Peyer's patch (tissue), 4 donors: ENCODE measurements at regions not wholly inside any gene's neighbourhood (a gene's known extent, or its start where the extent isn't known, plus 50 kb on each side); places are given as distances from the start of the nearest gene placed in this dataset.
"Not testable (repeated sequence)": the region's sequence is repeated elsewhere in the genome, so short reads cannot be mapped to it uniquely, and the experiment has no call there.

Source experiments
- DNase-seq, 3 donors: peaks; one replicate each; pipeline ENCODE4 v3.0.0-alpha.2; 2017 to 2019
- H3K27ac ChIP-seq, 4 donors: fragments of 200-600 bp; sonication (generic); one replicate each; pipeline ENCODE4 v1.5.1; 2016 to 2019
- H3K27me3 ChIP-seq, 2 donors: fragments of 200-600 bp; sonication (generic); one replicate each; pipeline ENCODE4 v1.5.1; 2019
- H3K36me3 ChIP-seq, 3 donors: fragments of 200-600 bp; sonication (generic); one replicate each; pipeline ENCODE4 v1.5.1; 2016 to 2019
- H3K4me1 ChIP-seq, 4 donors: fragments of 200-600 bp; sonication (generic); one replicate each; pipeline ENCODE4 v1.5.1; 2016 to 2019
- H3K4me3 ChIP-seq, 4 donors: fragments of 200-600 bp; sonication (generic); 1 replicate in 3 of 4; 2 replicates in 1 of 4; pipeline ENCODE4 v1.5.1; 2016 to 2019; ENCODE audit warnings: mild to moderate bottlenecking in 1 of 4
- H3K9me3 ChIP-seq, 4 donors: fragments of 200-600 bp; sonication (generic); one replicate each; pipeline ENCODE4 v1.5.1; 2016 to 2019; ENCODE audit warnings: mild to moderate bottlenecking in 1 of 4
- CTCF ChIP-seq, 6 experiments: fragments of 450-650 bp in 4 of 6; fragments of 200-600 bp in 2 of 6; sonication (generic) in 1 of 6; IDR thresholded peaks; one replicate each; pipeline ENCODE4 v1.5.1; 2017 to 2019; ENCODE audit warnings: antibody characterized with exemption in 6 of 6, mild to moderate bottlenecking in 3 of 6, moderate library complexity in 1 of 6
- POLR2A ChIP-seq, 2 donors: fragments of 450-650 bp; IDR thresholded peaks; one replicate each; pipeline ENCODE4 v1.5.1; 2017; ENCODE audit warnings: antibody characterized with exemption in 2 of 2, mild to moderate bottlenecking in 2 of 2, moderate library complexity in 2 of 2

- no peaks in the 10 kb centered on the region for H3K4me1 ChIP-seq
- H3K27ac ChIP-seq = no peak overlapping the region
- no peaks in the 10 kb centered on the region for H3K36me3 ChIP-seq
- no peak overlapping the region for H3K4me3 ChIP-seq
- H3K27me3 ChIP-seq = no peaks in the 10 kb centered on the region
- H3K9me3 ChIP-seq = no peaks in the 10 kb centered on the region
- no peak for DNase-seq
- TF ChIP-seq CTCF (IDR thresholded peaks at IDR 0.05) (no peak), POLR2A (IDR thresholded peaks at IDR 0.05) (no peak)
These were observed 57.1 kb upstream of the CACUL1 start for GRCh38 chr10:118811675-118812392.

- Histone ChIP-seq H3K27ac (no peak overlapping the region), H3K36me3 (no peaks in the 10 kb centered on the region), H3K9me3 (no peaks in the 10 kb centered on the region), H3K4me1 (no peaks in the 10 kb centered on the region), H3K27me3 (no peaks in the 10 kb centered on the region), H3K4me3 (no peak overlapping the region)
- DNase-seq = no peak
- no peak for TF ChIP-seq CTCF (IDR thresholded peaks at IDR 0.05)
- TF ChIP-seq POLR2A (IDR thresholded peaks at IDR 0.05) = no peak
These were observed 57.6 kb upstream of the CACUL1 start for GRCh38 chr10:118812393-118812740.

GRCh38 chr10:118813001-118813400 is 58.2 kb upstream of the CACUL1 start:
- H3K27me3 ChIP-seq, DNase-seq, H3K27ac ChIP-seq, H3K9me3 ChIP-seq, H3K4me1 ChIP-seq, H3K4me3 ChIP-seq, H3K36me3 ChIP-seq: not testable (repeated sequence)

- H3K4me3 ChIP-seq = no peak overlapping the region
These were observed 61.9 kb upstream of the CACUL1 start for GRCh38 chr10:118816471-118817168.

GRCh38 chr10:118817328-118818068 is 62.7 kb upstream of the CACUL1 start:
- Histone ChIP-seq H3K36me3 (no peaks in the 10 kb centered on the region), H3K9me3 (no peaks in the 10 kb centered on the region), H3K4me3 (no peak overlapping the region), H3K4me1 (no peaks in the 10 kb centered on the region), H3K27ac (no peak overlapping the region), H3K27me3 (no peaks in the 10 kb centered on the region)
- no peak for DNase-seq
- TF ChIP-seq CTCF (IDR thresholded peaks at IDR 0.05) (no peak), POLR2A (IDR thresholded peaks at IDR 0.05) (no peak)

More at GRCh38 chr10:118816471-118817168, 61.9 kb upstream of the CACUL1 start:
- H3K27me3 ChIP-seq = no peaks in the 10 kb centered on the region
- H3K36me3 ChIP-seq = no peaks in the 10 kb centered on the region
- peak in 1 of 3 donors; percentile 34 for DNase-seq
- TF ChIP-seq CTCF (IDR thresholded peaks at IDR 0.05) (no peak), POLR2A (IDR thresholded peaks at IDR 0.05) (no peak)
- no peaks in the 10 kb centered on the region for H3K4me1 ChIP-seq
- no peak overlapping the region for H3K27ac ChIP-seq
- no peaks in the 10 kb centered on the region for H3K9me3 ChIP-seq
